ENCODE measurements at regions not wholly inside any gene's neighbourhood (a gene's known extent, or its start where the extent isn't known, plus 50 kb on each side); places are given as distances from the start of the nearest gene placed in this dataset.

GRCh38 chr7:85823396-85824080, 636.7 kb upstream of the SEMA3D start:
- TF ChIP-seq, protein P1, sequence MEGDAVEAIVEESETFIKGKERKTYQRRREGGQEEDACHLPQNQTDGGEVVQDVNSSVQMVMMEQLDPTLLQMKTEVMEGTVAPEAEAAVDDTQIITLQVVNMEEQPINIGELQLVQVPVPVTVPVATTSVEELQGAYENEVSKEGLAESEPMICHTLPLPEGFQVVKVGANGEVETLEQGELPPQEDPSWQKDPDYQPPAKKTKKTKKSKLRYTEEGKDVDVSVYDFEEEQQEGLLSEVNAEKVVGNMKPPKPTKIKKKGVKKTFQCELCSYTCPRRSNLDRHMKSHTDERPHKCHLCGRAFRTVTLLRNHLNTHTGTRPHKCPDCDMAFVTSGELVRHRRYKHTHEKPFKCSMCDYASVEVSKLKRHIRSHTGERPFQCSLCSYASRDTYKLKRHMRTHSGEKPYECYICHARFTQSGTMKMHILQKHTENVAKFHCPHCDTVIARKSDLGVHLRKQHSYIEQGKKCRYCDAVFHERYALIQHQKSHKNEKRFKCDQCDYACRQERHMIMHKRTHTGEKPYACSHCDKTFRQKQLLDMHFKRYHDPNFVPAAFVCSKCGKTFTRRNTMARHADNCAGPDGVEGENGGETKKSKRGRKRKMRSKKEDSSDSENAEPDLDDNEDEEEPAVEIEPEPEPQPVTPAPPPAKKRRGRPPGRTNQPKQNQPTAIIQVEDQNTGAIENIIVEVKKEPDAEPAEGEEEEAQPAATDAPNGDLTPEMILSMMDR (IDR thresholded peaks at IDR 0.05), result no peak
- no peak for TF ChIP-seq POLR2A (IDR thresholded peaks at IDR 0.05)
